Dedifferentiated amniotic fluid mesenchymal stem cell (primary cell): ENCODE measurements at regions not wholly inside any gene's neighbourhood (a gene's known extent, or its start where the extent isn't known, plus 50 kb on each side); places are given as distances from the start of the nearest gene placed in this dataset.

Experiments
- DNase-seq: peaks from one replicate; pipeline ENCODE4 v3.0.0-alpha.2; 2016; ENCODE audit errors: extremely low spot score

GRCh38 chr12:54711669-54712068 is 63.5 kb upstream of the DCD start:
- DNase-seq: no peak

GRCh38 chr12:54708826-54709225 is 60.7 kb upstream of the DCD start:
- DNase-seq: no peak

- DNase-seq: no peak
Measured at GRCh38 chr12:54704202-54704601, 56.0 kb upstream of the DCD start.

- peak; percentile 61 for DNase-seq
Measured at GRCh38 chr12:54701940-54702592, 53.9 kb upstream of the DCD start.

GRCh38 chr12:54700849-54701248 is 52.7 kb upstream of the DCD start:
- no peak for DNase-seq

GRCh38 chr12:54700301-54700700 is 52.1 kb upstream of the DCD start:
- no peak for DNase-seq
